SJSA1 (cell line): ENCODE measurements at regions not wholly inside any gene's neighbourhood (a gene's known extent, or its start where the extent isn't known, plus 50 kb on each side); places are given as distances from the start of the nearest gene placed in this dataset.
"Not testable (repeated sequence)": the region's sequence is repeated elsewhere in the genome, so short reads cannot be mapped to it uniquely, and the experiment has no call there.

Experiments used
- DNase-seq, 2 experiments: peaks; one replicate each; pipeline ENCODE4 v3.0.0-alpha.2; 2015 to 2020; ENCODE audit warnings: low spot score in 2 of 2, low read depth in 1 of 2
- H3K27ac ChIP-seq: fragments of 250-450 bp; sonication (Bioruptor Pico); 2 replicates; pipeline ENCODE4 v1.5.1; 2020; ENCODE audit warnings: mild to moderate bottlenecking, moderate library complexity
- H3K27me3 ChIP-seq: fragments of 250-450 bp; sonication (Bioruptor Pico); replicated peaks from 2 replicates; pipeline ENCODE4 v1.5.1; 2020; ENCODE audit warnings: mild to moderate bottlenecking, moderate library complexity
- H3K36me3 ChIP-seq: fragments of 250-450 bp; sonication (Bioruptor Pico); 2 replicates; pipeline ENCODE4 v1.5.1; 2020; ENCODE audit warnings: mild to moderate bottlenecking
- H3K4me1 ChIP-seq: fragments of 250-450 bp; sonication (Bioruptor Pico); replicated peaks from 2 replicates; pipeline ENCODE4 v1.6.1; 2021; ENCODE audit warnings: mild to moderate bottlenecking
- H3K4me3 ChIP-seq: fragments of 250-450 bp; sonication (Bioruptor Pico); 2 replicates; pipeline ENCODE4 v1.5.1; 2020; ENCODE audit warnings: mild to moderate bottlenecking
- H3K9me3 ChIP-seq: fragments of 250-450 bp; sonication (Bioruptor Pico); replicated peaks from 2 replicates; pipeline ENCODE4 v1.5.1; 2020; ENCODE audit warnings: mild to moderate bottlenecking

DNA sequence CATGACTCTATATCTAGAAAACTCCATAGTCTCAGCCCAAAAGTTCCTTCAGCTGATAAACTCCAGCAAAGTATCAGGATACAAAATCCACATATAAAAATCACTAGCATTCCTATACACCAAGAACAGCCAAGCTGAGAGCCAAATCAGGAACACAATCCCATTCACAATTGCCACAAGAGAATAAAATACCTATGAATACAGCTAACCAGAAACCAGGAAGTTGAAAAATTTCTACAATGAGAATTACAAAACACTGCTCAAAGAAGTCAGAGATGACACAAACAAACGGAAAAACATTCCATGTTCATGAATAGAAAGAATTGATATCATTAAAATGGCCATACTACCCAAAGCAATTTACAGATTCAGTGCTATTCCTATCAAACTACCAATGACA, 61.0 kb upstream of the PKN2 start:
- H3K27me3 ChIP-seq, H3K27ac ChIP-seq, H3K36me3 ChIP-seq, DNase-seq, H3K4me1 ChIP-seq, H3K4me3 ChIP-seq: not testable (repeated sequence)
- peaks cover 10% of the 10 kb centered on the region for H3K9me3 ChIP-seq
